NCI-H2107 treated with DMSO at 0.1 percent for 48 hours (cell line): ENCODE measurements at regions not wholly inside any gene's neighbourhood (a gene's known extent, or its start where the extent isn't known, plus 50 kb on each side); places are given as distances from the start of the nearest gene placed in this dataset.
"Not testable (repeated sequence)": the region's sequence is repeated elsewhere in the genome, so short reads cannot be mapped to it uniquely, and the experiment has no call there.

Experiments used
- DNase-seq: peaks from one replicate; lab custom pipeline; 2025; ENCODE audit not compliant: unreplicated experiment; lab: John Stamatoyannopoulos, UW

GRCh38 chr3:124043023-124043422, 51.1 kb upstream of the ROPN1 start:
- DNase-seq = no peak

- no peak for DNase-seq
Observed at GRCh38 chr3:124044956-124045355, 53.0 kb upstream of the ROPN1 start.

- no peak for DNase-seq
Observed at GRCh38 chr3:124048967-124049798, 57.3 kb upstream of the ROPN1 start.

GRCh38 chr3:124051636-124052035, 59.7 kb upstream of the ROPN1 start:
- no peak for DNase-seq

- peak; percentile 75 for DNase-seq
Observed at GRCh38 chr3:124053871-124054270, 61.9 kb upstream of the ROPN1 start.

GRCh38 chr3:124056846-124057245, 64.9 kb upstream of the ROPN1 start:
- DNase-seq = no peak

- DNase-seq = no peak
Observed at GRCh38 chr3:124057420-124057819, 65.5 kb upstream of the ROPN1 start.

- DNase-seq = no peak
Observed at GRCh38 chr3:124059580-124059979, 67.7 kb upstream of the ROPN1 start.

- no peak for DNase-seq
Observed at GRCh38 chr3:124063197-124063909, 71.4 kb upstream of the ROPN1 start.

GRCh38 chr3:124064050-124064449, 72.1 kb upstream of the ROPN1 start:
- DNase-seq = no peak

- not testable (repeated sequence) for DNase-seq
Observed at GRCh38 chr3:124066543-124066942, 74.6 kb upstream of the ROPN1 start.

- not testable (repeated sequence) for DNase-seq
Observed at GRCh38 chr3:124069706-124070105, 77.8 kb upstream of the ROPN1 start.

- DNase-seq = not testable (repeated sequence)
Observed at GRCh38 chr3:124075090-124075489, 83.2 kb upstream of the ROPN1 start.

GRCh38 chr3:124075753-124076152, 83.8 kb upstream of the ROPN1 start:
- DNase-seq = no peak

GRCh38 chr3:124076235-124076634, 84.3 kb upstream of the ROPN1 start:
- DNase-seq = no peak

- peak; percentile 58 for DNase-seq
Observed at GRCh38 chr3:124078953-124079911, 87.3 kb upstream of the ROPN1 start.

GRCh38 chr3:124079912-124080276, 88.0 kb upstream of the ROPN1 start:
- no peak for DNase-seq

GRCh38 chr3:124082343-124082742, 90.4 kb upstream of the ROPN1 start:
- no peak for DNase-seq

- peak; percentile 68 for DNase-seq
Observed at GRCh38 chr3:124084022-124084881, 92.3 kb upstream of the ROPN1 start.

- no peak for DNase-seq
Observed at GRCh38 chr3:124088801-124089200, 96.9 kb upstream of the ROPN1 start.
